GM19468 (cell line): ENCODE measurements at regions not wholly inside any gene's neighbourhood (a gene's known extent, or its start where the extent isn't known, plus 50 kb on each side); places are given as distances from the start of the nearest gene placed in this dataset.

Source experiments
- ATAC-seq: cut with Tn5 transposase; IDR thresholded peaks from one replicate; pipeline ENCODE4 v1.9.1; 2021; ENCODE audit warnings: mild to moderate bottlenecking, moderate library complexity, moderate number of reproducible peaks; ENCODE audit not compliant: unreplicated experiment; ENCODE audit errors: extremely low read depth

GRCh38 chr12:126487431-126487980 is 1422.3 kb downstream of the AACS start:
- no peak for ATAC-seq

- no peak for ATAC-seq
Observed at GRCh38 chr12:126488806-126489205, 1423.6 kb downstream of the AACS start.

GRCh38 chr12:126492181-126492580 is 1426.9 kb downstream of the AACS start:
- no peak for ATAC-seq

- ATAC-seq: no peak
Observed at GRCh38 chr12:126493366-126494108, 1428.3 kb downstream of the AACS start.

- no peak for ATAC-seq
Observed at GRCh38 chr12:126496201-126496600, 1431.0 kb downstream of the AACS start.

- ATAC-seq: no peak
Observed at GRCh38 chr12:126506426-126507182, 1441.4 kb downstream of the AACS start.

GRCh38 chr12:126507231-126507630 is 1442.0 kb downstream of the AACS start:
- ATAC-seq: no peak

- ATAC-seq: no peak
Observed at GRCh38 chr12:126509572-126509971, 1444.3 kb downstream of the AACS start.

GRCh38 chr12:126510630-126511029 is 1445.4 kb downstream of the AACS start:
- no peak for ATAC-seq

- ATAC-seq: no peak
Observed at GRCh38 chr12:126512916-126513913, 1448.0 kb downstream of the AACS start.

GRCh38 chr12:126518596-126519200 is 1453.5 kb downstream of the AACS start:
- no peak for ATAC-seq

GRCh38 chr12:126519833-126520232 is 1454.6 kb downstream of the AACS start:
- no peak for ATAC-seq

GRCh38 chr12:126523891-126524290 is 1458.7 kb downstream of the AACS start:
- ATAC-seq: no peak

- ATAC-seq: no peak
Observed at GRCh38 chr12:126534495-126534894, 1469.3 kb downstream of the AACS start.

GRCh38 chr12:126534942-126535341 is 1469.7 kb downstream of the AACS start:
- ATAC-seq: no peak

- ATAC-seq: no peak
Observed at GRCh38 chr12:126535971-126536370, 1470.7 kb downstream of the AACS start.

GRCh38 chr12:126537961-126538530 is 1472.8 kb downstream of the AACS start:
- no peak for ATAC-seq

- ATAC-seq: no peak
Observed at GRCh38 chr12:126538888-126539287, 1473.7 kb downstream of the AACS start.

GRCh38 chr12:126545411-126545810 is 1480.2 kb downstream of the AACS start:
- no peak for ATAC-seq
